Smooth muscle cell (in vitro differentiated cells): ENCODE measurements at regions not wholly inside any gene's neighbourhood (a gene's known extent, or its start where the extent isn't known, plus 50 kb on each side); places are given as distances from the start of the nearest gene placed in this dataset.

Experiments
- DNase-seq: peaks from one replicate; lab custom pipeline; 2025; ENCODE audit not compliant: unreplicated experiment; lab: John Stamatoyannopoulos, UW
- H2AFZ ChIP-seq: fragments of 200-600 bp; sonication (generic); 2 replicates; pipeline ENCODE4 v1.6.0; 2016; ENCODE audit warnings: antibody characterized with exemption, low read depth, mild to moderate bottlenecking
- H3F3A ChIP-seq: fragments of 200-600 bp; sonication (generic); 2 replicates; pipeline ENCODE4 v1.6.0; 2017; ENCODE audit warnings: antibody characterized with exemption, low read depth
- H3K27ac ChIP-seq: fragments of 200-600 bp; sonication (generic); 2 replicates; pipeline ENCODE4 v1.5.1; 2016; ENCODE audit warnings: low read depth, mild to moderate bottlenecking
- H3K27me3 ChIP-seq: fragments of 200-600 bp; sonication (generic); 2 replicates; pipeline ENCODE4 v1.6.1; 2016; ENCODE audit warnings: low read depth, mild to moderate bottlenecking
- H3K36me3 ChIP-seq: fragments of 200-600 bp; sonication (generic); 2 replicates; pipeline ENCODE4 v1.5.1; 2016; ENCODE audit warnings: low read depth
- H3K4me1 ChIP-seq: fragments of 200-600 bp; sonication (generic); 2 replicates; pipeline ENCODE4 v1.5.1; 2016; ENCODE audit warnings: low read depth
- H3K4me2 ChIP-seq: fragments of 200-600 bp; sonication (generic); 2 replicates; pipeline ENCODE4 v1.6.0; 2016; ENCODE audit warnings: mild to moderate bottlenecking
- H3K4me3 ChIP-seq: fragments of 200-600 bp; sonication (generic); 2 replicates; pipeline ENCODE4 v1.5.1; 2016; ENCODE audit warnings: mild to moderate bottlenecking
- H3K79me2 ChIP-seq: fragments of 200-600 bp; sonication (generic); 2 replicates; pipeline ENCODE4 v1.6.0; 2016; ENCODE audit warnings: low read depth, mild to moderate bottlenecking
- H3K9ac ChIP-seq: fragments of 200-600 bp; sonication (generic); 2 replicates; pipeline ENCODE4 v1.6.0; 2016; ENCODE audit warnings: low read depth
- H3K9me3 ChIP-seq: fragments of 200-600 bp; sonication (generic); replicated peaks from 2 replicates; pipeline ENCODE4 v1.5.1; 2016; ENCODE audit warnings: low read depth
- H4K20me1 ChIP-seq: fragments of 200-600 bp; sonication (generic); 2 replicates; pipeline ENCODE4 v1.6.0; 2016; ENCODE audit warnings: low read depth
- WGBS: methylation state at CpG from one replicate; pipeline ENCODE4 v1.1.7; 2016; ENCODE audit warnings: low lambda C conversion rate; 5-methylcytosine and 5-hydroxymethylcytosine counted together
- TF ChIP-seq, protein P1 (sequence below): fragments of 200-600 bp; sonication (generic); IDR thresholded peaks from 2 replicates; pipeline ENCODE4 v1.5.1; 2017; ENCODE audit warnings: borderline replicate concordance, mild to moderate bottlenecking, antibody characterized with exemption; ENCODE audit not compliant: insufficient read depth, poor library complexity, severe bottlenecking

DNA sequence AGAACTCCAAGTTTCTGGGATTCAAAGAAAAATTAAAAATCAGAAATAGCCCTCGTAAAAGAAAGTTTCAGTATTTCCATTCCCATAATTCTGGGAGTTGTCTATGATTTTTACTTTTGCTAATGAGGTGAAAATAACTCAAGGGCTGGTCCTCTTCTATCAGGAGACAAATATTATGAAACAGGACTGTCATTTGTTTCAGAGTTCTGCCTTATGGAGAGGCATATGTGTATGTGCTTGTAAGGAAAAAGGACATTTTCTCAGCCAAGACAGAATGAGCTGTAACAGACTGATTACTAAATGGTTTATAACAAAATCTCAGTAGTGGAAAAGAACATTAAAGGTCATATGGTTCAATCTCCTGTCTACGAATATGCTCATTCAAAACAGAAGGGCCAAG lies 59.0 kb upstream of the TAB3 start:
- H3K79me2 ChIP-seq, result no peaks in the 10 kb centered on the region
- no peak overlapping the region for H3K4me2 ChIP-seq
- H3K9me3 ChIP-seq, result no peaks in the 10 kb centered on the region
- H3K4me1 ChIP-seq, result no peaks in the 10 kb centered on the region
- no peaks in the 10 kb centered on the region for H3F3A ChIP-seq
- H4K20me1 ChIP-seq, result no peaks in the 10 kb centered on the region
- no peak overlapping the region for H3K9ac ChIP-seq
- no peak overlapping the region for H3K4me3 ChIP-seq
- H3K27me3 ChIP-seq, result no peaks in the 10 kb centered on the region
- no peaks in the 10 kb centered on the region for H3K36me3 ChIP-seq
- TF ChIP-seq, protein P1, sequence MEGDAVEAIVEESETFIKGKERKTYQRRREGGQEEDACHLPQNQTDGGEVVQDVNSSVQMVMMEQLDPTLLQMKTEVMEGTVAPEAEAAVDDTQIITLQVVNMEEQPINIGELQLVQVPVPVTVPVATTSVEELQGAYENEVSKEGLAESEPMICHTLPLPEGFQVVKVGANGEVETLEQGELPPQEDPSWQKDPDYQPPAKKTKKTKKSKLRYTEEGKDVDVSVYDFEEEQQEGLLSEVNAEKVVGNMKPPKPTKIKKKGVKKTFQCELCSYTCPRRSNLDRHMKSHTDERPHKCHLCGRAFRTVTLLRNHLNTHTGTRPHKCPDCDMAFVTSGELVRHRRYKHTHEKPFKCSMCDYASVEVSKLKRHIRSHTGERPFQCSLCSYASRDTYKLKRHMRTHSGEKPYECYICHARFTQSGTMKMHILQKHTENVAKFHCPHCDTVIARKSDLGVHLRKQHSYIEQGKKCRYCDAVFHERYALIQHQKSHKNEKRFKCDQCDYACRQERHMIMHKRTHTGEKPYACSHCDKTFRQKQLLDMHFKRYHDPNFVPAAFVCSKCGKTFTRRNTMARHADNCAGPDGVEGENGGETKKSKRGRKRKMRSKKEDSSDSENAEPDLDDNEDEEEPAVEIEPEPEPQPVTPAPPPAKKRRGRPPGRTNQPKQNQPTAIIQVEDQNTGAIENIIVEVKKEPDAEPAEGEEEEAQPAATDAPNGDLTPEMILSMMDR, result no peak
- H2AFZ ChIP-seq, result no peak overlapping the region
- no peak for DNase-seq
- H3K27ac ChIP-seq, result no peak overlapping the region
- 83% methylated on average over 2 of the region's 2 CpGs for WGBS

DNA sequence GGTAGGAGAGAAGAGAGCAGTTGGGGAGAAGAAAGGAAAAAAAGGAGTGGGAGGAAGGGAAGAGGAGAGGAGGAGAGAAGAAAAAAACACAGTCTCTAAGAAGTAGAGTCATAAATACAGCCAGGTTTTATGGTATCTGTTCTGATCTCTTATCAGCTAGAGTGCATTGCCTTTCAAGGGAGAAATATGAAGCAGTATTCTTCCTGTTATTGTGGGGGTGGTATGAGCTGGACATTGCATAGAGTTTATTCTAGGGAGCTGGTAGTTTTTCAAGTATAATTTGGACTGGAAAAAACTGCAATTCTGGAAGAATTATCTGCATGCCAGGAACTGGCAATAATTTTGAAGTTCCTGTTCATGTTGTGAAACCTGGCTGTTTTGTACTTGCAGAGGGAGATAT lies 54.9 kb upstream of the TAB3 start:
- Histone ChIP-seq H3K9ac (no peak overlapping the region), H3K36me3 (no peaks in the 10 kb centered on the region), H3F3A (no peaks in the 10 kb centered on the region), H3K27ac (no peak overlapping the region), H4K20me1 (no peaks in the 10 kb centered on the region), H3K79me2 (no peaks in the 10 kb centered on the region), H3K4me1 (no peaks in the 10 kb centered on the region), H3K4me3 (no peak overlapping the region), H3K27me3 (no peaks in the 10 kb centered on the region), H3K9me3 (no peaks in the 10 kb centered on the region), H2AFZ (no peak overlapping the region), H3K4me2 (no peak overlapping the region)
- TF ChIP-seq, protein P1, result no peak
- no peak for DNase-seq

DNA sequence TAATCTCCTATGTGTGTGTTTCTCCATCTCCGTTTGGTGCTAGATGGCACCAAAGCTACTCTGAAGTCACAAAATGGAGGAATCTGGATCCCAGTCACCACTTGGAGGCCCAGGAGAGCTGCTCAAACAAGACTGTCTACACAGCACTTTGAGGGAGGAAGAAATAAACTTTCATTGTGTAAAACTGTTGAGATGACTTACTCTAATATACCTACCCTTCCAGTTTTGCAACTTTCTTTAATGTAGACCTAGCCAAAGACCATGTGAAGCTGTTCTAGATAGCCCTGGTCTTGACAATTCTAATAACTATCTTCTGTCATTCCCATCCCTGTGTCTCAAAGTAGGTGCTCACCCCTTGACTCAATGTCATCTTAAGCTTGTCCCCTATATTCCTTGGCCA lies 52.8 kb upstream of the TAB3 start:
- H3K27me3 ChIP-seq, result no peaks in the 10 kb centered on the region
- TF ChIP-seq, protein P1, result no peak
- H3K9me3 ChIP-seq, result no peaks in the 10 kb centered on the region
- no peak overlapping the region for H3K27ac ChIP-seq
- H3K36me3 ChIP-seq, result no peaks in the 10 kb centered on the region
- no peak overlapping the region for H3K4me3 ChIP-seq
- no peaks in the 10 kb centered on the region for H3K4me1 ChIP-seq
- no peaks in the 10 kb centered on the region for H3F3A ChIP-seq
- no peak overlapping the region for H2AFZ ChIP-seq
- 74% methylated on average over 1 of the region's 1 CpG for WGBS
- DNase-seq, result no peak
- H3K79me2 ChIP-seq, result no peaks in the 10 kb centered on the region
- no peak overlapping the region for H3K9ac ChIP-seq
- no peaks in the 10 kb centered on the region for H4K20me1 ChIP-seq
- no peak overlapping the region for H3K4me2 ChIP-seq

DNA sequence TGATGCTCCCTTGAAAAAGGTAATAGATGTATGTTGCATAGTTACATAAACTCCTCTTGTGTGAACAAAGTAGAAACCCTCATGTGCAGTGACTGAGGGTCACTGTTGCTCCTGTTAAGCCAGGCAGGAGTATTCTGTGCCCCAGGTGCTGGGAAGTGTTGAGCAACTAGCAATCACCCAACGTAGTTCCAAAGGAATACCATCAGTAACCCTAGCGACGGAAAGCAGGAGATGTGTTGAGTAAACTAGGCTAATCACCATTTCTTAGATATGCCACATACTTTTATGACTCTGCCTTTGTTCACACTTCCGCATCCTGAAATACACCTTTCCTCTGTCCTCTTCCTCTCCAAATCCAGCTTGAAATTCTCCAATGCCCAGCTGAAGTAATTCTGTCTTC lies 50.9 kb upstream of the TAB3 start:
- H3K4me2 ChIP-seq, result no peak overlapping the region
- H3K4me3 ChIP-seq, result no peak overlapping the region
- H3K4me1 ChIP-seq, result no peaks in the 10 kb centered on the region
- no peaks in the 10 kb centered on the region for H3K9me3 ChIP-seq
- WGBS, result 50% methylated on average over 4 of the region's 4 CpGs
- no peaks in the 10 kb centered on the region for H3F3A ChIP-seq
- H2AFZ ChIP-seq, result no peak overlapping the region
- no peaks in the 10 kb centered on the region for H4K20me1 ChIP-seq
- no peaks in the 10 kb centered on the region for H3K79me2 ChIP-seq
- TF ChIP-seq, protein P1, result no peak
- DNase-seq, result no peak
- no peaks in the 10 kb centered on the region for H3K27me3 ChIP-seq
- H3K27ac ChIP-seq, result no peak overlapping the region
- H3K36me3 ChIP-seq, result no peaks in the 10 kb centered on the region
- no peak overlapping the region for H3K9ac ChIP-seq
